Skeletal muscle satellite cell (primary cell): ENCODE measurements at regions not wholly inside any gene's neighbourhood (a gene's known extent, or its start where the extent isn't known, plus 50 kb on each side); places are given as distances from the start of the nearest gene placed in this dataset.

ENCODE experiments used
- H3K27me3 ChIP-seq: 2 replicates; pipeline ENCODE4 v1.7.0; 2013; ENCODE audit warnings: low read length; ENCODE audit not compliant: control insufficient read depth, insufficient read depth
- H3K36me3 ChIP-seq: 2 replicates; pipeline ENCODE4 v1.7.0; 2013; ENCODE audit warnings: mild to moderate bottlenecking, control low read depth, low read length; ENCODE audit not compliant: insufficient read depth
- H3K4me1 ChIP-seq: 2 replicates; pipeline ENCODE4 v1.7.0; 2013; ENCODE audit warnings: low read length; ENCODE audit not compliant: control insufficient read depth, insufficient read depth
- H3K4me2 ChIP-seq: 2 replicates; pipeline ENCODE4 v1.7.0; 2013; ENCODE audit warnings: mild to moderate bottlenecking, low read length
- H3K4me3 ChIP-seq: 2 replicates; pipeline ENCODE4 v1.7.0; 2013; ENCODE audit warnings: low read length
- H3K9ac ChIP-seq: 2 replicates; pipeline ENCODE4 v1.7.0; 2013; ENCODE audit warnings: mild to moderate bottlenecking, low read depth, low read length, moderate library complexity
- H3K9me3 ChIP-seq: replicated peaks from 2 replicates; pipeline ENCODE4 v1.7.0; 2013; ENCODE audit warnings: mild to moderate bottlenecking, control low read depth, low read length

DNA sequence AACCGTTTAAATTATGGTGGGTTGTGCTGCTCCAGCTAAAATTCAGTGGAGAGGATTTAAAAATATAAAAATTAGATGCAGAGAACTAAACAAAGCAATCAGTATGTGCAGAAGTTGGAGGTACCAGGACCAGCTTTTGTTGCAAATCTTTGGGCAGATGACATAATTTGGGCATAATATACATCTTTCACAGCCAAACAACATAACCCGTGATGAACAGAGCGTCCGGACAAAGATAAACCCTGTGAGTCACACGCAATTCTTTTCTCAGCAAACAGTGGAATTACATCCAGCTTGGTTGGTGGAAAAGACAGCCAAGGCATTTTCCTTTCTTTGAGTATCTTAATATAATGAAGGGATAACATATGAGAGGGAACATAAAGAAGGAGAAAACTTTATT is 419.4 kb upstream of the ADAMTS9 start:
- Histone ChIP-seq H3K9ac (no peak overlapping the region), H3K4me3 (no peak overlapping the region), H3K4me2 (no peak overlapping the region), H3K36me3 (no peaks in the 10 kb centered on the region), H3K4me1 (no peaks in the 10 kb centered on the region), H3K9me3 (no peaks in the 10 kb centered on the region), H3K27me3 (no peaks in the 10 kb centered on the region)

DNA sequence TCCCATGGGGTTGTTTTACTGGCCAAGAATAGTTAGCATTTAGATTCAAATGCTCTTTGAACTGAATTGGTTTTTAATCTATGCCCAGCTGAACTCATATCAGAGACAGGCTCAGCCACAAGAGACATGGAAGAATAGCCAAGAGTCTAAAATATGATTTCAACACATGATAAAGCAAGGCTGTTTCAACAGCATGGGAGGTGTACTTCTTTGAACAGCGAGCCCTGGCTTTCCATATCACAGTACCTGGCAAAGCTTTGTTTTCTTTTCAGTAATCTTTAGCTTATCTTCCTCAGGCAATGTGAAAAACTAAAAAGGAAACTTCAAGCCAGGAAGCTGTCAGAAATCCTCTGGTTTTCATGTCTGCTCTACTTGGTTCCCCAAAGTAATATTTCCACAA is 413.6 kb upstream of the ADAMTS9 start:
- Histone ChIP-seq H3K9ac (no peak overlapping the region), H3K4me2 (no peak overlapping the region), H3K27me3 (no peaks in the 10 kb centered on the region), H3K4me3 (no peak overlapping the region), H3K4me1 (no peaks in the 10 kb centered on the region), H3K9me3 (no peaks in the 10 kb centered on the region), H3K36me3 (no peaks in the 10 kb centered on the region)

DNA sequence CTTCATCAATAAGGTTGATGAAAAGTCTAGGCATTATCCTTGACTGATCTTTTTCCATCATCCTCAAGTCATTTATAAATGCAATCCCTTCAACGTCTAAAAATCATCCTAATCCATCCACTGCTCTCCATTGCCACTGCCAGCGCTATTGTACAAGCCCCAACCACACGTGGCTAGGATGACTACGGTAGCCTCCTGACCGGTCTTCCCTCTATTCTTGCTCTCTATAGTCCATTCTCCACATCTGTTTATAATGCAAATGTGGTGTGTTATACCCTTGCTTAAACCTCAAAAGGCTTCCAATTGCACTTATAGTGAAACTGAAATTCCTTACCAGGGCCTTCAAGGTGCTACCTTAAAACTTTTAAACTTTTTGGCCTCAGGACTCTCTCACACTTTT is 410.6 kb upstream of the ADAMTS9 start:
- no peak overlapping the region for H3K9ac ChIP-seq
- H3K9me3 ChIP-seq = no peaks in the 10 kb centered on the region
- H3K4me1 ChIP-seq = no peaks in the 10 kb centered on the region
- no peaks in the 10 kb centered on the region for H3K27me3 ChIP-seq
- no peak overlapping the region for H3K4me3 ChIP-seq
- no peak overlapping the region for H3K4me2 ChIP-seq
- H3K36me3 ChIP-seq = no peaks in the 10 kb centered on the region

DNA sequence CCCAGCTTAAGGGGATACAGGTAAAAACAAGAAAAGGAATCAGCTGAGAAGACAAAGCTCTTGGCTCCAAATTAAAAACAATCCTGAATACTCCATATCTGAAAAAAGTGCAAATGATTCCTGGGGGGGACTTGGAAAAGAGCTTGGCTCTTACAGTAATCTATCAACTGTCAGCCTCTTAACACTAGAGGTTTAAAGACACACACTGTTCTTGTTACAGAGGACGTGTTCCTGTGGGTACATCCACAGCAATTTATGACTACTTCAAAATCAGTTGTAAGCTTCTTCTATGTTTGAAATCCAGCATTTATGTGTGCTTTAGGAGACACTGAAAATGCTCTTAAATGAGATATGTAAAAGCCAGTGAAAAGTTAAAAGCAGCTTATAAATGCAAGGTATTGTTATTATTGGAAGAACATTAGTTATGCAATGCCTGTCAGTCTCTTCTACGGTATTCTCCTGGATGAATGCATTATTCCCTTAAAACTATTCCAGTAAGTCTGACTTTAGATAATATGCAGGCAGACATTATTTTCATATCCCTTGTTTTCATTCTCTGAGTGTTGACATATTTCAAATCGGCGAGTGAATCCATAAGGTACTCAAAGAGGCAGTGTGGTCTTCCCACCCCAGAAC is 408.4 kb upstream of the ADAMTS9 start:
- Histone ChIP-seq H3K9ac (no peak overlapping the region), H3K9me3 (no peaks in the 10 kb centered on the region), H3K4me2 (no peak overlapping the region), H3K4me3 (no peak overlapping the region), H3K36me3 (no peaks in the 10 kb centered on the region), H3K4me1 (no peaks in the 10 kb centered on the region), H3K27me3 (no peaks in the 10 kb centered on the region)

DNA sequence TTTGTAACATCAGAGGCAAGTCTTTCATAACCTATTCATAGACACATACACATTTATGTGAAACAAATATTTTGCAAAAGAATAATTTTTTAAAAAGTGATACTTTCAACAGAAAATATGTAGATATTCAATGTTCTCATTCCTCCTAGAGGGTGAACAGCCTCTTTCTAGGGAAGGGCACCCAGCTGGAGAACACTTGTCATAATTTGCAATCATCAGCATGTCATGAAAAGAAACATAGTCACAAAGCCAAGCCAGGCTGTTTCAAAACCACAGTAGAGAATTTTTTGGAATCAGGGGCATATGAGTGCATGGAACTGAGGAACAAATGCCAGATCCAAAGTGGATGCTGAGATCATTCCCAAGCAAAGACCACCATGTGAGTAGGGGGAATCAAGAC is 406.9 kb upstream of the ADAMTS9 start:
- Histone ChIP-seq H3K36me3 (no peaks in the 10 kb centered on the region), H3K27me3 (no peaks in the 10 kb centered on the region), H3K4me2 (no peak overlapping the region), H3K9me3 (no peaks in the 10 kb centered on the region), H3K9ac (no peak overlapping the region), H3K4me3 (no peak overlapping the region), H3K4me1 (no peaks in the 10 kb centered on the region)

DNA sequence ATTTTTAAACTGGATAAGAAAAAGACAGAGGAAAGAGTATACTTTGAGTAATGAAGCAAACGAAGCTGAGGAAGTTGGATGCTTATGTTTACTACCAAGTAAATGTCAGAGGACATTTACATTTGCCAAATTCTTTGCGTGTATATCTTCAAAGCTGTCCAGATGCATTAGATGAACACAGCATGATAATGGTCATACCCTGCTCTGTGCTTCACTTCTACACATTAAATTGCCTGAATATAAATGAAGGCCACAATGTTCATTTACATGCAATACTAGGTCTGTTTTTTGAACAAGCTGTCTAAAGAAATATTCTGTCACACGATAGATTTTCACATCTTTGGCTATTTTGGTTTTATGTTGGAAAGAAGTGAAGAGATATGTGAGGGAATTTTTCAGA is 405.8 kb upstream of the ADAMTS9 start:
- Histone ChIP-seq H3K36me3 (no peaks in the 10 kb centered on the region), H3K4me3 (no peak overlapping the region), H3K27me3 (no peaks in the 10 kb centered on the region), H3K9ac (no peak overlapping the region), H3K9me3 (no peaks in the 10 kb centered on the region), H3K4me2 (no peak overlapping the region), H3K4me1 (no peaks in the 10 kb centered on the region)

DNA sequence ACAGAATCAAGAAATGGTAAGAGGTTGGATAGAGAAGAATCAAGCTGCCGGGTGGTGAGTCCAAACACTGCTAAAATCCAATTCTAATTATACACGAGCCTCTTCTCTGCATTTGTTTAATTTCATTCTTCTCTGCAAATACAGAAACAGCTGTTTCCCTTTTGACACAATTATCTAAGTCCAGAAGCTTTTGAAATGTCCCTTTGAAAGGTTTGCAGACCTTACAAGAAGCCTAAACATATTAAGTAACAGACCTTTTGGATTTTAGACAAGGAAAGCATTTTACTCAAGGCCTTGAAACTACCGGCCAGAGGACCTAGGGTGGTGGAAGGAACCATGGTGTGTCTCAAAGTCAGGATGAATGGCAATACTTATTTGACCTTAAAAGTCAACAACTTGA is 403.8 kb upstream of the ADAMTS9 start:
- no peaks in the 10 kb centered on the region for H3K36me3 ChIP-seq
- no peaks in the 10 kb centered on the region for H3K4me1 ChIP-seq
- H3K4me2 ChIP-seq = no peak overlapping the region
- no peaks in the 10 kb centered on the region for H3K27me3 ChIP-seq
- no peak overlapping the region for H3K9ac ChIP-seq
- H3K4me3 ChIP-seq = no peak overlapping the region
- no peaks in the 10 kb centered on the region for H3K9me3 ChIP-seq

DNA sequence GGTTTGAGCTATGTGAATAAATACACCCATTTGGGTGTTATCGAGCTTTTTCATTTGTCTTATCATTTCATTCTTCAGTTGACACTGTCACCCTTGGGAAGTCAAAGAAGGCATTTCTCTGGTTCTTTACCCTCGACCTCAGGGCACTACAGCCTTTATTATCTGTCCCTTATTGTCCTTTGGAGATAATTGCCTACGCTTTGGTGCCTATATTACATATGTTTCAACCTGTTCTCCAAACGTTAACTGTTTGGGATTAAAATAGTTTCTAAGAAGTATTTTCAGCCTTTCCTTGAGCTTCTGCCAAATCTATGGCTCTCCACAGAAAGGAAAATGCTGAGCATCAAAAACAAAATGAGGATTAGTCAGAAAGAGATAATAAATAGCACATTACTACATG is 395.4 kb upstream of the ADAMTS9 start:
- H3K9ac ChIP-seq = no peak overlapping the region
- H3K36me3 ChIP-seq = no peaks in the 10 kb centered on the region
- no peak overlapping the region for H3K4me2 ChIP-seq
- H3K9me3 ChIP-seq = no peaks in the 10 kb centered on the region
- H3K27me3 ChIP-seq = no peaks in the 10 kb centered on the region
- no peaks in the 10 kb centered on the region for H3K4me1 ChIP-seq
- no peak overlapping the region for H3K4me3 ChIP-seq

DNA sequence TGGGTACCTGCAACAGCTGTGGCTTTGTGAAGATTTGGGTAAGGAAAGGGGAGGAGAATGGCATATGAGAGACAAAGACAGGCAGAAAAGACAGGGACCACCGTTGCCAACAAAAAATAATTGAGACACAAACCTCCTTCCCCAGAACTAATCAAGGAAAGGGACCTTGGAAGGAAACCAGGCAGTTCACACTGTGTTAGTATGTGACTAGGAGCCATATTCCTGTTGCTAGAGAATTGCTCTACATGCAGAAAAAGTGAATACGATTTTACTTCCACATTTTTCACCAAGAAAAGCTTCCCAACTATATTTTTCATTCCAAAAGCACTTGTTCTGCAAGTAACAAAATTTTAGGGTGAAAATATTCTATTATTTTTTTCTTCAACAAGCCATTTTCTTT is 393.7 kb upstream of the ADAMTS9 start:
- H3K9ac ChIP-seq = no peak overlapping the region
- no peak overlapping the region for H3K4me3 ChIP-seq
- no peaks in the 10 kb centered on the region for H3K9me3 ChIP-seq
- no peaks in the 10 kb centered on the region for H3K36me3 ChIP-seq
- H3K4me1 ChIP-seq = no peaks in the 10 kb centered on the region
- no peak overlapping the region for H3K4me2 ChIP-seq
- no peaks in the 10 kb centered on the region for H3K27me3 ChIP-seq

DNA sequence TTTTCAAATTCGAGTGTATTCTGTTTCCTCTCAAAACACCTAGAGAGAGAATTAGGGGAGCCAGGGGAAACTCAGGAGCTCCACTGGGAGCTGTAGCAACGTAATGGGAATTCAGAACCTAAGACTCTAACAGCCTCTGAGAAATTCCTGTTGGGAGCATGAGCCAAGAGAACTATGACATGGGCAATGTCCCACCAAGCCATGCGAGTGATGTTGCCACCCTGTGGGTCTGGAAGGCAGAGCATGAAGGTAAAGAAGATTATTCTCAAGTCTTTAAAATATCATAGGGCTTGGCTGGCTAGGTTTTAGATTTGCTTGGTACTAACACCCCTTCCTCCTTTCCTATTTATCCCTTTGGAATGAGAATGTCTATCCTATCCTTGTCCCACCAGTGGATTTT is 392.6 kb upstream of the ADAMTS9 start:
- Histone ChIP-seq H3K4me3 (no peak overlapping the region), H3K4me2 (no peak overlapping the region), H3K27me3 (no peaks in the 10 kb centered on the region), H3K36me3 (no peaks in the 10 kb centered on the region), H3K9ac (no peak overlapping the region), H3K4me1 (no peaks in the 10 kb centered on the region), H3K9me3 (no peaks in the 10 kb centered on the region)

DNA sequence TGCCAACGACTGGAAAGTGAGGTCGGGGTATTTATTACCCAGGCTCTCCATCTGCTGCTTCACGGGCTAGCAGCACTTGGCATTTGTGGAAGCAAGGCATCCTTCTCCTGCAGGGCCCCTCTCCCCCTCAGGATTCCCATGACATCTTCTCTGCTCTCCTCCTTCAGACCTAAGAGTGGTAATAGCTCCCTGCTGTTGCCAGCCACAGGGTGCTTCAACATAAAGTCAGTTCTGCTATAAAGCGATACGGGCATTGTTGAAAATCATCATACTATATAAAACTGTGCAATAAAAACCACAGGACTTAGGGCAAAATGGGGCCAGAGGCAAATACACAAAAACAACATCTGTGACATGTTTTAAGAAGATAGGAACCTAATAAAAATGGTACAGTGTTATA is 391.8 kb upstream of the ADAMTS9 start:
- no peaks in the 10 kb centered on the region for H3K4me1 ChIP-seq
- no peaks in the 10 kb centered on the region for H3K36me3 ChIP-seq
- no peak overlapping the region for H3K4me2 ChIP-seq
- H3K4me3 ChIP-seq = no peak overlapping the region
- no peaks in the 10 kb centered on the region for H3K9me3 ChIP-seq
- H3K9ac ChIP-seq = no peak overlapping the region
- H3K27me3 ChIP-seq = no peaks in the 10 kb centered on the region

DNA sequence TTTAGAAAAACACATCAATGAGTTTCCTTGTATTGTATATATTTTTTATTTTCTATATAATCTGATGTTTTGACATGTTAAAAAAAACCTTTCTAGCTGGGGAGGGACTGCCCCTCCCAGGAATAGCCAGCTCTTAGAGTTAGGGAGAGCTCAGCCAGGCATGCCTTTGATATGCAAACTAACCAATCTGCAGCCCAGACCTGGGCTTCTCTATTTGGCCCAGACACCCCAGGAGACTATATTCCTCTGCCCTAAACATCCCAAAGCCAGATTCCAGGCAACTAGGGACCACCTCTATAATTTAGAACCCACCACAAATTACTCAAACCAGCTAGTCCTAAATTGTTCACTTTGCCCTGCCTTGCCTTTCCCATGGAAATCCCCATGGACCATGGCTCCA is 390.9 kb upstream of the ADAMTS9 start:
- H3K9ac ChIP-seq = no peak overlapping the region
- no peaks in the 10 kb centered on the region for H3K36me3 ChIP-seq
- no peaks in the 10 kb centered on the region for H3K27me3 ChIP-seq
- no peaks in the 10 kb centered on the region for H3K4me1 ChIP-seq
- no peaks in the 10 kb centered on the region for H3K9me3 ChIP-seq
- no peak overlapping the region for H3K4me3 ChIP-seq
- H3K4me2 ChIP-seq = no peak overlapping the region
